ENCODE measurements at regions not wholly inside any gene's neighbourhood (a gene's known extent, or its start where the extent isn't known, plus 50 kb on each side); places are given as distances from the start of the nearest gene placed in this dataset.

GRCh38 chr1:99456536-99456935 is 189.4 kb upstream of the PALMD start:
- Mint-ChIP-seq H3K27ac (no peak overlapping the region), H3K36me3 (ENCODE audit: insufficient read depth in 2 of 2) (no peaks in the 10 kb centered on the region), H3K4me1 (ENCODE audit: low read depth) (no peaks in the 10 kb centered on the region), H3K9me3 (no peaks in the 10 kb centered on the region), H3K27me3 (ENCODE audit: low read depth) (no peaks in the 10 kb centered on the region), H3K4me3 (no peak overlapping the region)
- ATAC-seq (replicated peaks in 1 of 2), result no peak
- DNase-seq, result no peak

GRCh38 chr1:99457381-99458165 is 188.3 kb upstream of the PALMD start:
- H3K4me3 Mint-ChIP-seq, result no peak overlapping the region
- no peaks in the 10 kb centered on the region for H3K4me1 Mint-ChIP-seq (ENCODE audit: low read depth)
- DNase-seq (no peak), ATAC-seq (replicated peaks in 1 of 2) (no peak)
- no peaks in the 10 kb centered on the region for H3K27me3 Mint-ChIP-seq (ENCODE audit: low read depth)
- H3K27ac Mint-ChIP-seq, result no peak overlapping the region
- no peaks in the 10 kb centered on the region for H3K9me3 Mint-ChIP-seq
- H3K36me3 Mint-ChIP-seq (ENCODE audit: insufficient read depth in 2 of 2), result no peaks in the 10 kb centered on the region

- ATAC-seq (replicated peaks in 1 of 2), result no peak
- no peak overlapping the region for H3K27ac Mint-ChIP-seq
- DNase-seq, result no peak
- no peaks in the 10 kb centered on the region for H3K27me3 Mint-ChIP-seq (ENCODE audit: low read depth)
- no peaks in the 10 kb centered on the region for H3K9me3 Mint-ChIP-seq
- H3K36me3 Mint-ChIP-seq (ENCODE audit: insufficient read depth in 2 of 2), result no peaks in the 10 kb centered on the region
- H3K4me3 Mint-ChIP-seq, result no peak overlapping the region
- no peaks in the 10 kb centered on the region for H3K4me1 Mint-ChIP-seq (ENCODE audit: low read depth)
Measured at GRCh38 chr1:99461499-99461898, 184.4 kb upstream of the PALMD start.

- no peak for ATAC-seq (replicated peaks in 1 of 2)
- H3K4me3 Mint-ChIP-seq, result no peak overlapping the region
- H3K4me1 Mint-ChIP-seq (ENCODE audit: low read depth), result no peaks in the 10 kb centered on the region
- no peak overlapping the region for H3K27ac Mint-ChIP-seq
- no peaks in the 10 kb centered on the region for H3K27me3 Mint-ChIP-seq (ENCODE audit: low read depth)
- H3K36me3 Mint-ChIP-seq (ENCODE audit: insufficient read depth in 2 of 2), result no peaks in the 10 kb centered on the region
- no peak for DNase-seq
- no peaks in the 10 kb centered on the region for H3K9me3 Mint-ChIP-seq
Measured at GRCh38 chr1:99464738-99465137, 181.2 kb upstream of the PALMD start.

GRCh38 chr1:99465176-99465900 is 180.6 kb upstream of the PALMD start:
- H3K36me3 Mint-ChIP-seq (ENCODE audit: insufficient read depth in 2 of 2), result no peaks in the 10 kb centered on the region
- H3K4me1 Mint-ChIP-seq (ENCODE audit: low read depth), result no peaks in the 10 kb centered on the region
- no peaks in the 10 kb centered on the region for H3K27me3 Mint-ChIP-seq (ENCODE audit: low read depth)
- H3K27ac Mint-ChIP-seq, result no peak overlapping the region
- DNase-seq, result no peak
- no peaks in the 10 kb centered on the region for H3K9me3 Mint-ChIP-seq
- no peak overlapping the region for H3K4me3 Mint-ChIP-seq
- no peak for ATAC-seq (replicated peaks in 1 of 2)

- Mint-ChIP-seq H3K4me3 (no peak overlapping the region), H3K4me1 (ENCODE audit: low read depth) (no peaks in the 10 kb centered on the region), H3K27me3 (ENCODE audit: low read depth) (no peaks in the 10 kb centered on the region), H3K27ac (no peak overlapping the region), H3K36me3 (ENCODE audit: insufficient read depth in 2 of 2) (no peaks in the 10 kb centered on the region), H3K9me3 (no peaks in the 10 kb centered on the region)
- ATAC-seq (replicated peaks in 1 of 2) (no peak), DNase-seq (no peak)
Measured at GRCh38 chr1:99467645-99468044, 178.3 kb upstream of the PALMD start.

GRCh38 chr1:99469550-99469971 is 176.4 kb upstream of the PALMD start:
- H3K36me3 Mint-ChIP-seq (ENCODE audit: insufficient read depth in 2 of 2), result no peaks in the 10 kb centered on the region
- H3K9me3 Mint-ChIP-seq, result no peaks in the 10 kb centered on the region
- H3K4me3 Mint-ChIP-seq, result no peak overlapping the region
- DNase-seq (no peak), ATAC-seq (replicated peaks in 1 of 2) (no peak)
- H3K27me3 Mint-ChIP-seq (ENCODE audit: low read depth), result no peaks in the 10 kb centered on the region
- no peaks in the 10 kb centered on the region for H3K4me1 Mint-ChIP-seq (ENCODE audit: low read depth)
- no peak overlapping the region for H3K27ac Mint-ChIP-seq

- ATAC-seq (replicated peaks in 1 of 2) (no peak), DNase-seq (no peak)
- Mint-ChIP-seq H3K9me3 (no peaks in the 10 kb centered on the region), H3K27me3 (ENCODE audit: low read depth) (no peaks in the 10 kb centered on the region), H3K4me1 (ENCODE audit: low read depth) (no peaks in the 10 kb centered on the region), H3K4me3 (no peak overlapping the region), H3K27ac (no peak overlapping the region), H3K36me3 (ENCODE audit: insufficient read depth in 2 of 2) (no peaks in the 10 kb centered on the region)
Measured at GRCh38 chr1:99472893-99473292, 173.0 kb upstream of the PALMD start.

GRCh38 chr1:99474350-99474893 is 171.5 kb upstream of the PALMD start:
- no peak for DNase-seq
- no peaks in the 10 kb centered on the region for H3K4me1 Mint-ChIP-seq (ENCODE audit: low read depth)
- H3K27ac Mint-ChIP-seq, result no peak overlapping the region
- no peaks in the 10 kb centered on the region for H3K27me3 Mint-ChIP-seq (ENCODE audit: low read depth)
- no peaks in the 10 kb centered on the region for H3K9me3 Mint-ChIP-seq
- ATAC-seq (replicated peaks in 1 of 2), result no peak
- H3K4me3 Mint-ChIP-seq, result no peak overlapping the region
- H3K36me3 Mint-ChIP-seq (ENCODE audit: insufficient read depth in 2 of 2), result no peaks in the 10 kb centered on the region

- Mint-ChIP-seq H3K4me1 (ENCODE audit: low read depth) (no peaks in the 10 kb centered on the region), H3K27ac (no peak overlapping the region), H3K9me3 (no peaks in the 10 kb centered on the region)
Measured at GRCh38 chr1:99476058-99476457, 169.9 kb upstream of the PALMD start.

GRCh38 chr1:99481391-99481996 is 164.4 kb upstream of the PALMD start:
- peak; percentile 28 to 43 for DNase-seq
- Mint-ChIP-seq H3K4me1 (ENCODE audit: low read depth) (no peaks in the 10 kb centered on the region), H3K36me3 (ENCODE audit: insufficient read depth in 2 of 2) (no peaks in the 10 kb centered on the region), H3K9me3 (no peaks in the 10 kb centered on the region), H3K27ac (no peak overlapping the region), H3K4me3 (no peak overlapping the region), H3K27me3 (ENCODE audit: low read depth) (peaks cover 5% of the 10 kb centered on the region)
- ATAC-seq (replicated peaks in 1 of 2), result peak; percentile 41 to 44

More at GRCh38 chr1:99476058-99476457, 169.9 kb upstream of the PALMD start:
- DNase-seq (no peak), ATAC-seq (replicated peaks in 1 of 2) (no peak)
- H3K4me3 Mint-ChIP-seq, result no peak overlapping the region
- no peaks in the 10 kb centered on the region for H3K36me3 Mint-ChIP-seq (ENCODE audit: insufficient read depth in 2 of 2)
- H3K27me3 Mint-ChIP-seq (ENCODE audit: low read depth), result no peaks in the 10 kb centered on the region

GRCh38 chr1:99482286-99482685 is 163.6 kb upstream of the PALMD start:
- H3K4me3 Mint-ChIP-seq, result no peak overlapping the region
- H3K36me3 Mint-ChIP-seq (ENCODE audit: insufficient read depth in 2 of 2), result no peaks in the 10 kb centered on the region
- no peaks in the 10 kb centered on the region for H3K9me3 Mint-ChIP-seq
- H3K27me3 Mint-ChIP-seq (ENCODE audit: low read depth), result peaks cover 5% of the 10 kb centered on the region
- ATAC-seq (replicated peaks in 1 of 2), result no peak
- no peak for DNase-seq
- no peaks in the 10 kb centered on the region for H3K4me1 Mint-ChIP-seq (ENCODE audit: low read depth)
- no peak overlapping the region for H3K27ac Mint-ChIP-seq

GRCh38 chr1:99482750-99483149 is 163.2 kb upstream of the PALMD start:
- Mint-ChIP-seq H3K9me3 (no peaks in the 10 kb centered on the region), H3K27me3 (ENCODE audit: low read depth) (peaks cover 5% of the 10 kb centered on the region), H3K4me3 (no peak overlapping the region), H3K36me3 (ENCODE audit: insufficient read depth in 2 of 2) (no peaks in the 10 kb centered on the region), H3K27ac (no peak overlapping the region), H3K4me1 (ENCODE audit: low read depth) (no peaks in the 10 kb centered on the region)
- DNase-seq (no peak), ATAC-seq (replicated peaks in 1 of 2) (no peak)
